ENCODE measurements at regions not wholly inside any gene's neighbourhood (a gene's known extent, or its start where the extent isn't known, plus 50 kb on each side); places are given as distances from the start of the nearest gene placed in this dataset.

- H3K4me1 ChIP-seq (ENCODE audit: insufficient read depth, low read length, poor library complexity, severe bottlenecking), result no peaks in the 10 kb centered on the region
- H4K20me1 ChIP-seq (ENCODE audit: insufficient read depth, low read length, poor library complexity, severe bottlenecking), result no peaks in the 10 kb centered on the region
- no peak overlapping the region for H3K9ac ChIP-seq (ENCODE audit: low read depth, low read length, poor library complexity, severe bottlenecking)
- H3K9me2 ChIP-seq (replicated peaks; ENCODE audit: low read depth, low read length), result no peaks in the 10 kb centered on the region
- no peaks in the 10 kb centered on the region; the same call in 1 of the 2 replicates for H3K9me3 ChIP-seq (ENCODE audit: insufficient read depth, low read depth, low read length)
- no peaks in the 10 kb centered on the region for H3K36me3 ChIP-seq (ENCODE audit: insufficient read depth, low read length)
- H2AFZ ChIP-seq (ENCODE audit: low read length), result no peak overlapping the region
- H3K4me2 ChIP-seq (ENCODE audit: low read depth, low read length, poor library complexity, severe bottlenecking), result no peak overlapping the region
- no peak overlapping the region for H3K4me3 ChIP-seq (ENCODE audit: low read length, poor library complexity, severe bottlenecking)
- no peak for TF ChIP-seq CTCF (conservative IDR thresholded peaks at IDR 0.05; ENCODE audit: low read length)
- no peaks in the 10 kb centered on the region for H3K79me2 ChIP-seq (ENCODE audit: insufficient read depth, low read length)
- no peaks in the 10 kb centered on the region for H3K27me3 ChIP-seq (ENCODE audit: insufficient read depth, low read length, poor library complexity, severe bottlenecking)
- H3F3A ChIP-seq (ENCODE audit: low read depth), result no peaks in the 10 kb centered on the region
Observed at GRCh38 chr9:107932601-107933000, 443.0 kb upstream of the KLF4 start.

GRCh38 chr9:107932046-107932445 is 442.5 kb upstream of the KLF4 start:
- Histone ChIP-seq H3K4me3 (ENCODE audit: low read length, poor library complexity, severe bottlenecking) (no peak overlapping the region), H3K4me1 (ENCODE audit: insufficient read depth, low read length, poor library complexity, severe bottlenecking) (no peaks in the 10 kb centered on the region), H2AFZ (ENCODE audit: low read length) (no peak overlapping the region), H3K9ac (ENCODE audit: low read depth, low read length, poor library complexity, severe bottlenecking) (no peak overlapping the region), H3K27me3 (ENCODE audit: insufficient read depth, low read length, poor library complexity, severe bottlenecking) (no peaks in the 10 kb centered on the region), H3K4me2 (ENCODE audit: low read depth, low read length, poor library complexity, severe bottlenecking) (no peak overlapping the region), H3K79me2 (ENCODE audit: insufficient read depth, low read length) (no peaks in the 10 kb centered on the region), H3K36me3 (ENCODE audit: insufficient read depth, low read length) (no peaks in the 10 kb centered on the region), H4K20me1 (ENCODE audit: insufficient read depth, low read length, poor library complexity, severe bottlenecking) (no peaks in the 10 kb centered on the region), H3K9me3 (ENCODE audit: insufficient read depth, low read depth, low read length) (no peaks in the 10 kb centered on the region; the same call in 1 of the 2 replicates), H3F3A (ENCODE audit: low read depth) (no peaks in the 10 kb centered on the region), H3K9me2 (replicated peaks; ENCODE audit: low read depth, low read length) (no peaks in the 10 kb centered on the region)
- TF ChIP-seq CTCF (conservative IDR thresholded peaks at IDR 0.05; ENCODE audit: low read length) (no peak), EZH2phosphoT487 (IDR thresholded peaks at IDR 0.05; ENCODE audit: borderline replicate concordance) (no peak)

- Histone ChIP-seq H3K9ac (ENCODE audit: low read depth, low read length, poor library complexity, severe bottlenecking) (no peak overlapping the region), H3K9me2 (replicated peaks; ENCODE audit: low read depth, low read length) (no peaks in the 10 kb centered on the region), H2AFZ (ENCODE audit: low read length) (no peak overlapping the region), H3K4me1 (ENCODE audit: insufficient read depth, low read length, poor library complexity, severe bottlenecking) (no peaks in the 10 kb centered on the region), H3K4me3 (ENCODE audit: low read length, poor library complexity, severe bottlenecking) (no peak overlapping the region), H3K79me2 (ENCODE audit: insufficient read depth, low read length) (no peaks in the 10 kb centered on the region), H3K27me3 (ENCODE audit: insufficient read depth, low read length, poor library complexity, severe bottlenecking) (no peaks in the 10 kb centered on the region), H3K4me2 (ENCODE audit: low read depth, low read length, poor library complexity, severe bottlenecking) (no peak overlapping the region), H3K36me3 (ENCODE audit: insufficient read depth, low read length) (no peaks in the 10 kb centered on the region), H4K20me1 (ENCODE audit: insufficient read depth, low read length, poor library complexity, severe bottlenecking) (no peaks in the 10 kb centered on the region), H3F3A (ENCODE audit: low read depth) (no peaks in the 10 kb centered on the region), H3K9me3 (ENCODE audit: insufficient read depth, low read depth, low read length) (no peaks in the 10 kb centered on the region; the same call in 1 of the 2 replicates)
- TF ChIP-seq EZH2phosphoT487 (IDR thresholded peaks at IDR 0.05; ENCODE audit: borderline replicate concordance) (no peak), CTCF (conservative IDR thresholded peaks at IDR 0.05; ENCODE audit: low read length) (no peak)
Observed at GRCh38 chr9:107931071-107931715, 441.6 kb upstream of the KLF4 start.

All from Loucy (cell line).